Tibial nerve (tissue), 4 donors: ENCODE measurements at regions not wholly inside any gene's neighbourhood (a gene's known extent, or its start where the extent isn't known, plus 50 kb on each side); places are given as distances from the start of the nearest gene placed in this dataset.

Experiments
- DNase-seq, 2 donors: peaks; one replicate each; pipeline ENCODE4 v3.0.0-alpha.2; 2019; ENCODE audit warnings: low spot score in 2 of 2
- H3K27ac ChIP-seq, 4 donors: fragments of 200-600 bp; sonication (generic) in 3 of 4; one replicate each; pipeline ENCODE4 v1.5.1; 2017 to 2019; ENCODE audit warnings: mild to moderate bottlenecking in 1 of 4
- H3K27me3 ChIP-seq, 2 donors: fragments of 200-600 bp; sonication (generic) in 1 of 2; one replicate each; pipeline versions ENCODE4 v1.5.1 to v1.6.0; 2017 to 2019
- H3K36me3 ChIP-seq, 3 donors: fragments of 200-600 bp; sonication (generic); one replicate each; pipeline ENCODE4 v1.5.1; 2018 to 2019
- H3K4me1 ChIP-seq, 4 donors: fragments of 200-600 bp; sonication (generic) in 3 of 4; one replicate each; pipeline ENCODE4 v1.5.1; 2017 to 2019
- H3K4me3 ChIP-seq, 4 donors: fragments of 200-600 bp; sonication (generic) in 3 of 4; one replicate each; pipeline ENCODE4 v1.5.1; 2017 to 2019; ENCODE audit warnings: mild to moderate bottlenecking in 1 of 4, moderate library complexity in 1 of 4
- H3K9me3 ChIP-seq, 4 donors: fragments of 200-600 bp; sonication (generic) in 3 of 4; one replicate each; pipeline ENCODE4 v1.5.1; 2017 to 2019
- EP300 ChIP-seq, 2 donors: sonication (generic); formaldehyde crosslinking; IDR thresholded peaks; one replicate each; pipeline ENCODE4 v1.6.1; 2017; ENCODE audit warnings: antibody characterized with exemption in 2 of 2, mild to moderate bottlenecking in 1 of 2
- POLR2A ChIP-seq, 2 donors: fragments of 450-650 bp; IDR thresholded peaks; one replicate each; pipeline ENCODE4 v1.6.1; 2017; ENCODE audit warnings: antibody characterized with exemption in 2 of 2, mild to moderate bottlenecking in 2 of 2, moderate library complexity in 2 of 2
- WGBS, 2 donors: methylation state at CpG; one replicate each; pipeline ENCODE4 v1.1.5; 2018; 5-methylcytosine and 5-hydroxymethylcytosine counted together
- TF ChIP-seq, protein P1 (sequence below), 5 experiments: fragments of 200-600 bp in 3 of 5; fragments of 450-650 bp in 2 of 5; sonication (generic) in 3 of 5; IDR thresholded peaks; one replicate each; pipeline ENCODE4 v1.5.1; 2016 to 2019; ENCODE audit warnings: antibody characterized with exemption in 5 of 5, mild to moderate bottlenecking in 3 of 5, moderate library complexity in 2 of 5

DNA sequence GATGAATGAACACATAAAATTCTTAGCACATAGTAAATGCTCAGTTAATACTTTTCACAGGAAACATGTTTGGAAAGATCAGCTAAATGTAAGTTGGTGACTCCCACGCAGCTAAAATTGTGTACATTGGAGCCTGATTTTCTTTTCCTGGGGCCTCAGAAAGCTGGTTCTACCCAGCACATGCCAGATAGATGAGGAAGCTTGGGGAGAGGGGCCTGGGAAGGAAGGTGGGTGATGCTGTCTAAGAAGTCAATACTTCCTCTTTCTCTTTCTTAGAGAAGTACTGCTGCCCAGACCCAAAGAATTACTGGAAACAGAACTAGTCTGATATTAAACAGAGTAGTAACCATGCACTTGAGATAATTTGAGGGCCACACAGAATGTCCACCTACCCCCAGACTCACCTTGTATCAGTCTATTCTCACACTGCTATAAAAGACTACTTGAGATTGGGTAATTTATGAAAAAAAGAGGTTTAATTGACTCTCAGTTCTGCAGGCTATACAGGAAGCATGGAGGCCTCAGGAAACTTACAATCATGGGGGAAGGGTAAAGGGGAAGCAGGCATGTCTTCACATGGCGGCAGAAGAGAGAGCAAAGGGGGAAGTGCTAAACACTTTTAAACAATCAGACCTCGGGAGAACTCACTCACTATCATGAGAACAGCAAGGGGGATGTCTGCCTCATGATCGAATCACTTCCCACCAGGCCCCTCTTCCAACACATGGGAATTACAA is 123.3 kb upstream of the MED13L start:
- H3K4me1 ChIP-seq, result peaks cover 0 to 5% (median 0%) of the 10 kb centered on the region in 4 donors
- DNase-seq, result no peak
- H3K4me3 ChIP-seq, result no peak overlapping the region
- WGBS, 2 donors, result 66 to 75% methylated on average over 4 of the region's 4 CpGs
- no peaks in the 10 kb centered on the region for H3K36me3 ChIP-seq
- peaks cover 0 to 12% (median 0%) of the 10 kb centered on the region in 4 donors for H3K9me3 ChIP-seq
- TF ChIP-seq, protein P1, sequence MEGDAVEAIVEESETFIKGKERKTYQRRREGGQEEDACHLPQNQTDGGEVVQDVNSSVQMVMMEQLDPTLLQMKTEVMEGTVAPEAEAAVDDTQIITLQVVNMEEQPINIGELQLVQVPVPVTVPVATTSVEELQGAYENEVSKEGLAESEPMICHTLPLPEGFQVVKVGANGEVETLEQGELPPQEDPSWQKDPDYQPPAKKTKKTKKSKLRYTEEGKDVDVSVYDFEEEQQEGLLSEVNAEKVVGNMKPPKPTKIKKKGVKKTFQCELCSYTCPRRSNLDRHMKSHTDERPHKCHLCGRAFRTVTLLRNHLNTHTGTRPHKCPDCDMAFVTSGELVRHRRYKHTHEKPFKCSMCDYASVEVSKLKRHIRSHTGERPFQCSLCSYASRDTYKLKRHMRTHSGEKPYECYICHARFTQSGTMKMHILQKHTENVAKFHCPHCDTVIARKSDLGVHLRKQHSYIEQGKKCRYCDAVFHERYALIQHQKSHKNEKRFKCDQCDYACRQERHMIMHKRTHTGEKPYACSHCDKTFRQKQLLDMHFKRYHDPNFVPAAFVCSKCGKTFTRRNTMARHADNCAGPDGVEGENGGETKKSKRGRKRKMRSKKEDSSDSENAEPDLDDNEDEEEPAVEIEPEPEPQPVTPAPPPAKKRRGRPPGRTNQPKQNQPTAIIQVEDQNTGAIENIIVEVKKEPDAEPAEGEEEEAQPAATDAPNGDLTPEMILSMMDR (IDR thresholded peaks at IDR 0.05), result no peak
- TF ChIP-seq EP300 (IDR thresholded peaks at IDR 0.05), result no peak
- TF ChIP-seq POLR2A (IDR thresholded peaks at IDR 0.05), result no peak
- no peaks in the 10 kb centered on the region for H3K27me3 ChIP-seq
- H3K27ac ChIP-seq, result no peak overlapping the region

DNA sequence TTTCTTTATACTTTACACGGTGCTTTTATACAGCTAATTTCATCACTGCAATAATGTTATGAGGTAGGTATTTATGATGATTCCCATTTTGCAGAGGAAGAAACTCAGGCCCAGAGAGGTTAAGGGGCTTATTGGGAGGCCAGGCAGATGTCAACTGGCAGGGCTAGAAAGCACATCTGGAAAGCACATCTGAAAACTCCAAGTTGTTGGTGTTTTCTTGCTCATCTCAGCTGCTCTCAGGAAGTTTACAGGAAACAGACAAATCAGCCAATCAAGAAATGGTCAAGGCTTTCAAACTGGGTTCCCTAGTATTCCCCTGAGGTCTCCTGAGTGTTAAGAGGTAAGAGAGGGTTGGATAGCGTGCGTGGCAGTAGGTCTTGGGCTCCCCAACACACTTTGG is 124.1 kb upstream of the MED13L start:
- Histone ChIP-seq H3K27me3 (no peaks in the 10 kb centered on the region), H3K4me1 (peaks cover 0 to 13% (median 2%) of the 10 kb centered on the region in 4 donors), H3K9me3 (peaks cover 0 to 12% (median 0%) of the 10 kb centered on the region in 4 donors), H3K36me3 (no peaks in the 10 kb centered on the region), H3K4me3 (no peak overlapping the region), H3K27ac (no peak overlapping the region)
- TF ChIP-seq EP300 (IDR thresholded peaks at IDR 0.05), result no peak
- no peak for TF ChIP-seq POLR2A (IDR thresholded peaks at IDR 0.05)
- TF ChIP-seq, protein P1 (IDR thresholded peaks at IDR 0.05), result no peak
- DNase-seq, result no peak
- 72 to 78% methylated on average over 3 of the region's 3 CpGs for WGBS, 2 donors

DNA sequence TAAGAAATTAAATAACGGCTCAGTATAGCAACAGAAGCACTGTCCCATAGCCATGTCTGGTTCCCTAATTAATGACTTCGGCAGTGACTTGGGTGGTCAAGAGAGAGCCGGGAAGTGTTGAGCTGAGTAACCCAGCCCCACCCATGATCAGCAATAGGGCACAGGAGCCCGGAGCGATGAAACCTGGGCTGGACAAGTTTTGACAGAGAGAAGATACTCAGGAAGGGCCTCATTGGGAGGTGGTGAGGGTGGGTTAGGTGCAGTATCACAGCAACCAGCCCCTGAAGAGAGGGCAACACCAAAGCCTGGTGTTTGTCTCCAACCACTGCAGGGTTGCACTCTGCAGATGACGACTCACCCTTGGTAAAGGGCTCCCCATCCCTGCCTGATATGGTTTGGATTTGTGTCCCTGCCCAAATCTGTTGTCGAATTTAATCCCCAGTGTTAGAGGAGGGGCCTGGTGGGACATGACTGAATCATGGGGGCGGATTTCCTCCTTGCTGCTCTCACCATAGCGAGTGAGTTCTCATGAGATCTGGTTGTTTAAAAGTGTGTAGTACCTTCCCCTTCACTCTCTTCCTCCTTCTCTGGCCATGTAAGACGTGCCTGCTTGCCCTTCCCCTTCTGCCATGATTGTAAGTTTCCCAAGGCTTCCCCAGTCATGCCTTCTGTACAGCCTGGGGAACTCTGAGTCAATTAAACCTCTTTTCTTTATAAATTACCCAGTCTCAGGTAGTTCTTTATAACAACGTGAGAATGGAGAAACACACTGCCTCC is 124.9 kb upstream of the MED13L start:
- H3K4me3 ChIP-seq, result no peak overlapping the region
- no peak for TF ChIP-seq POLR2A (IDR thresholded peaks at IDR 0.05)
- TF ChIP-seq, protein P1 (IDR thresholded peaks at IDR 0.05), result no peak
- no peak for TF ChIP-seq EP300 (IDR thresholded peaks at IDR 0.05)
- no peak for DNase-seq
- no peak overlapping the region for H3K27ac ChIP-seq
- no peaks in the 10 kb centered on the region for H3K27me3 ChIP-seq
- H3K4me1 ChIP-seq, result peaks cover 0 to 20% (median 2%) of the 10 kb centered on the region in 4 donors
- H3K36me3 ChIP-seq, result no peaks in the 10 kb centered on the region
- peaks cover 0 to 12% (median 0%) of the 10 kb centered on the region in 4 donors for H3K9me3 ChIP-seq
- WGBS, 2 donors, result 74 to 86% methylated on average over 11 of the region's 11 CpGs

DNA sequence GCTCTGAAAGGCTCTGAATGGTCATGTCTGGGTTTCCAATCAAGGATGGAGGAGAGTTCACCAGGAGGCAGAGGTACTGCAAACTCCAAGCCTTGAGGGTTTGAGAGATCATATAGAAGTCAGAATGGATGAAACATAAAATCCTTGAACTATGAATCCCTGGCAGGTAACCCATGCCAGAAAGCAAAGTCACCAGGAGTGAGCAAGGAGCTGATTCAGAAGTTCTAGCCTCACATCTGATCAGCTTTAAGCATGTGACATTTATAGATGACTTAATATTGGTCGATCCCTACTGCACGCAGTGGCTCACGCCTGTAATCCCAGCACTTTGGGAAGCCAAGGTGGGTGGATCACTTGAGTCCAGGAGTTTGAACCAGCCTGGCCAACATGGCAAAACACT is 126.1 kb upstream of the MED13L start:
- TF ChIP-seq EP300 (IDR thresholded peaks at IDR 0.05) (no peak), POLR2A (IDR thresholded peaks at IDR 0.05) (no peak)
- TF ChIP-seq, protein P1 (IDR thresholded peaks at IDR 0.05), result no peak
- no peak for DNase-seq
- WGBS, 2 donors, result 96 to 98% methylated on average over 3 of the region's 3 CpGs

DNA sequence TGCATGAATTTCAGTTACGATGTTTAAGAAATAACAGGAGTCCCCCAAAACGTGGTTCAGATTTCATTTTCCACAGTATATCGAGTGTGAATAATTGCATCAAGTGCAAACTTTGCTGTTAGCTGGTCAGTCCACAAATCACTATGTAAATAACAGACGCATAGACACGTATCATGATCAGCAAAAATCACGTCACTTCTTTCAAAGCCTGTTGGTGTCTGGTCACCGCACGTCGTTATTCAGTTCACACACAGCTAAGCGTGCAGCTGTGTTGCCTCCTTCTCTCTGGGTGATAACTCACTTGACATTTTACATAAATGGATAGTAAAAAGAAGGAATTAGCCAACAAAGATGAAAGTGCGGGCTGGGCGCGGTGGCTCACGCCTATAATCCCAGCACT is 126.8 kb upstream of the MED13L start:
- Histone ChIP-seq H3K36me3 (no peaks in the 10 kb centered on the region), H3K9me3 (no peaks in the 10 kb centered on the region), H3K4me1 (peaks cover 0 to 20% (median 2%) of the 10 kb centered on the region in 4 donors), H3K27ac (no peak overlapping the region), H3K4me3 (no peak overlapping the region), H3K27me3 (no peaks in the 10 kb centered on the region)
- WGBS, 2 donors, result 96% methylated on average over 14 of the region's 14 CpGs
- no peak for TF ChIP-seq EP300 (IDR thresholded peaks at IDR 0.05)
- no peak for TF ChIP-seq POLR2A (IDR thresholded peaks at IDR 0.05)
- TF ChIP-seq, protein P1 (IDR thresholded peaks at IDR 0.05), result no peak
- no peak for DNase-seq

More for the DNA sequence above, 126.1 kb upstream of the MED13L start:
- Histone ChIP-seq H3K27me3 (no peaks in the 10 kb centered on the region), H3K36me3 (no peaks in the 10 kb centered on the region), H3K9me3 (peaks cover 0 to 4% (median 0%) of the 10 kb centered on the region in 4 donors), H3K27ac (no peak overlapping the region), H3K4me3 (no peak overlapping the region), H3K4me1 (peaks cover 0 to 20% (median 2%) of the 10 kb centered on the region in 4 donors)
